LoVo (cell line): ENCODE measurements at regions not wholly inside any gene's neighbourhood (a gene's known extent, or its start where the extent isn't known, plus 50 kb on each side); places are given as distances from the start of the nearest gene placed in this dataset.
"Not testable (repeated sequence)": the region's sequence is repeated elsewhere in the genome, so short reads cannot be mapped to it uniquely, and the experiment has no call there.

ENCODE experiments used
- DNase-seq: peaks from one replicate; pipeline ENCODE4 v3.0.0-alpha.2; 2016; ENCODE audit warnings: low spot score

DNA sequence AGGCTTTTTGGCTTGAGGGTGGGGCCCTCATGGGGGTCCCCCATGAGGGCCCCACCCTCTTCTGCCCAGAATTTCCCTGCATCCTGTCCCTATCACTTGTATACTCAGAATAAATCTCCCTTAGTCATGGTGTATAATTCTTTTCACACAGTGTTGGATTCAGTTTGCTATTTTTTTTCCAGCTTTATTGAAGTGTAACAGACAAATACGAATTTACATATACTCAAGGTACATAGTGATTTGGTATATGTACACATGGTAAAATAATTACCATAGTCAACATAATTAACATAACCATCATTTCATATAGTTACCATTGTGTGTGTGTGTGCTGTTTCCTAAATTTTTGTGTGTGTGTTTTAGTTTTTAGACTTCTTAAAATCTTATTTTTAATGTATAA lies 289.4 kb downstream of the CNTNAP3B start:
- DNase-seq = not testable (repeated sequence)

DNA sequence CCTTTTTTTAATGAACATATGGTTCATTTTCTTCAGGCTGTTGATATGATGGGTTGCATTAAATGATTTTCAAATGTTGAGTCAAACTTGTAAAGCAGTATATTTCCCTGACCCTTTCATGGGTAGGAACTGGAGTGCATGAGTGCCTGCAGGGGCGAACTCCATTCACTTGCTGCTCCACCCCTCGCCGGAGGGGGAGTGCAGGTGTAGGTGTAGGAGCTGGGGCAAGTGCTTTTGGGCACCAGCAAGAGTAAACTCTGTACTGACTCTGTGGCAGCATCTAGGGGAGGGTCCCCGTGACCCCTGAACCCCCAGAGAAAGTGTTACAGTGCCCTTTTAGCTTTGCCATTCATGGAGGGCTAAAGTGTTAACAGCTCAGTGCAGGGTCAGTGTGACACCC lies 290.3 kb downstream of the CNTNAP3B start:
- DNase-seq = not testable (repeated sequence)

GRCh38 chr9:41838562-41838851 lies 290.7 kb downstream of the CNTNAP3B start:
- not testable (repeated sequence) for DNase-seq

DNA sequence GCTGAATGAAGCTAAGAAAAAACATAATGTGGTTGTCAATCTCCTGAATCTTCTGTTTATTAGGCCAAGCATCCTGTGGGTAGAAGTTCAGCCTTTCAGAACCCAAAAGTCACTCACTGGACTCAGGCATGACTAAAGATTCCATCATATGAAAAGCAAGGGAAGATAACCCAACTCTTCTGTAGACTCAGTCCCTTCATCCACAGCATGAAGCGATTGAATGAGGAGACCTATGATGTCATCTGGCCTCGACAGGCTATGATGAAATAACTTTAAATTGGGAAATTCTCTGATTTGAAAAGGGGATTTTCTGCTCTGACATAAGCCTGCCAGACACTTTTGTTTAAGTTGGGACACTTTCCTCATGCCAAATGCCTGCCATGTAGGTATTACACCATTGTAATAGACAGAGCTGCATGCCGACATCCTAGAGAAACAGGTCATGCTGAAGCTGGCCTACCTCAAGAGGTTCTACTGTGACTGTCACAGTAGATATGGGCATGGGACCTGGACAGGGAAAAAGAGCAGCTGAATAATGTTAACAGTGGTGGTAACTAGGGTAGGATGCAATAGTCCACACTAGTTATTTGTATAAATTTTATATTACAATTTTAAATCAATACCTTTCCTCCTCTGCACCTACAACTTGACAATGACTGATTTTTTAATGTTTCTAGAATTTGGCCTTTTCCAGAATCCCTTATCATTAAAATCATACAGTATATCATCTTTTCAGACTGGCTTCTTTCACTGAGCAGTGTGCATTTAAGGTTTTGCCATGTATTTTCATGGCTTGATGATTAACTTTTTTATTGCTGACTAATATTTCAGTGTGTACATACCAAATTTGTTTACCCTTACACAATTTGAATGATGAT lies 291.3 kb downstream of the CNTNAP3B start:
- DNase-seq = not testable (repeated sequence)

GRCh38 chr9:41833108-41833507 lies 296.1 kb downstream of the CNTNAP3B start:
- not testable (repeated sequence) for DNase-seq

DNA sequence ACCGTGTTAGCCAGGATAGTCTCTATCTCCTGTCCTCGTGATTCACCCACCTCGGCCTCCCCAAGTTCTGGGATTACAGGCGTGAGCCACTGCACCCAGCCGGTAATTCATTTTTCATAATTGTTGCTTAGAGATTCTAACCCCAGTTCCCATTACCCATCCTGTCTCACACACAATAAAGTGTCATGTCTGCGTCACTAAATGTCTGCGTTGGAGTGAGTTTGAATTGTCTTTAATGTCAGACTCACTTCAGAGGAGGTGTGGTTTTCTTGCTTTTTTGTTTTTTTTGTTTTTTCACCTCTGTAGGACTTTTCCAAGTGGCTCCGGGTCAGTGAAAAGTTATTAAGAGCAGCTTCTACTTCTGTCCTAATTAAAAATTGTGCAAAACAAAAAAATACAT lies 304.5 kb downstream of the CNTNAP3B start:
- not testable (repeated sequence) for DNase-seq

- not testable (repeated sequence) for DNase-seq
Measured at GRCh38 chr9:41802706-41803105, 326.5 kb downstream of the CNTNAP3B start.

GRCh38 chr9:41798684-41799083 lies 330.5 kb downstream of the CNTNAP3B start:
- DNase-seq = not testable (repeated sequence)

DNA sequence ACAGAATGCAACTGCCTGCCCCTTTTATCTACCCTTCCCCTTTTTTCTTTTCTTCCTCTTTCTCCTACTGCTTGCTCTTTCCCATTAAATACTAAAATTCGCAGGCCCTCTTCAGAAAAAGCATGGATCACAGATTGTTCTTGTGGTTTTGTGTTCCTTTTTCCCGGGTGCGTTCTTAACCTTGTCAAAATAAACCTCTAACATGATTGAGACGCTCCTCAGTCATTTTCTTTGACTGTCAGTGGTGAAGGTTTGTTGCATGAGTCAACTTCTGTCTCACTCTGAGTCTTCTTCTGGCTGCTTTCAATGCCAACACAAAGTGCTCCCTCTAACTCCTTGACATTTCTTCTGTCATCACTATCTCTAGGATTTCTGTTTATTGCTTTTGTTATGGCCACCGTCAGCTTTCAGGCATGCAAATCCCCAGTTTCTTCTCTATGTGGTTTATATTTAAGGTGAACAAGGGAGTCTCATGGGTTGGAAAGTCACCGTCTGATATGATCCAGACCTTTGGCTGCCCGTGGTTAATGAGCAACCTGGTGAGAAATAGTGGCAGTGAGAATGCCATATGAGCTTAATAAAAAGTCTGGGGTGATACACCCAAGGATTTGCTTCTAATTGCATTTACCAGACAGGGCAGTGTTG lies 338.4 kb downstream of the CNTNAP3B start:
- peak; percentile 32 for DNase-seq

DNA sequence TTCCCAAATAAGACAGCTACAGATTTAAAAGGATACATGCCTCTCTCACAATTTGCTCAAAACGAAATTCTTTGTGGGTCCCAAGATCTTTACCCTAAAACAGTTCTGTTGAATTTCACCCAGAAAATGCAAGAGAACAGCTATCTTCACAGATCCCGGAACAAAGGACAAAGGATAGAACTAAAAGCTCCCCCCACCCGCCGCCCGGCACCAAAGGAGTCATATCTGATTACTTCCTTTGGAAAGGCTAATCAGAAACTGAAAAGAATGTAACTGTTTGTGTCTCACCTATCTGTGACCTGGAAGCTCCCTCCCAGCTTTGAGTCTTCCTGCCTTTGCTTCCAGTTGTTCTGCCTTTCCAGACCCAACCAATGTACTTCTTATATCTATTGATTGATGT lies 339.2 kb downstream of the CNTNAP3B start:
- DNase-seq = not testable (repeated sequence)

DNA sequence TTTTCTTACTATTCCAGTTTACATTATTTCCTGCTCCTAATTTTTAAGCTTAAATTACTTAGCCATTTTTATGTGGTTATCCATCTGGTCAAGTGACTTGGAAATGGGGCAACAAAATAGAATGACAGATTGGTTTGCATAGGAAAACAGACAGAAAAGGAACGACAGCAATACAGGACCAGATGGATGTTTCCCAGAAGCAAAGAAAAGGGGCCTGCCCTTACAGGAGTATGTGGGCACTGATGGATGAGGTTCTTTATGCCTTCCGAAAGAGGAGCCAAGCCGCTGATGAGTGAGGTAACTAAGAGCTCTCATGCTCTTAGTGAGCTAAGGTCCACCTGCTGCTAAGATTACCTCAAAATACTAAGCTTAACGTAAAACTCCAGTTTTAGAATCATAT lies 339.8 kb downstream of the CNTNAP3B start:
- DNase-seq = not testable (repeated sequence)

DNA sequence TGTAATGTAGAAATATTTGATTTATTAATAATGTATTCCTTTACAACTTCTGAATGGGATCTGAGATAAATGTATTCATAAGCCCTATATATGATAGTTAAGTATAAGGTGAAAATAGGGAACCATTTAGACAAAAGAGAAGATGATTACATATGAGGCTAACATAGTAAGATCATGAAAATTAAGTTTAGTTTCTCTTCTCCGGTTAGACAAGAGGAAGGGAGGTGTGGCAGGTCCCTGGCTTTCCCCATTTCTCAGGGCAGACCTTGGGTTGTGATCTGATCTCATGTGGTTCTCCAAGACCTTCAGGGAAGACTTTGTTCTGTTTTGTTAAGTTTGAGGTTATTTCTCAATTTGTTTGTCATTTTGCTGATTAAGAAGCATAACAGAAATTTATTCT lies 341.3 kb downstream of the CNTNAP3B start:
- DNase-seq = not testable (repeated sequence)

- not testable (repeated sequence) for DNase-seq
Measured at GRCh38 chr9:41787270-41787669, 342.0 kb downstream of the CNTNAP3B start.

GRCh38 chr9:41784006-41784405 lies 345.2 kb downstream of the CNTNAP3B start:
- not testable (repeated sequence) for DNase-seq

GRCh38 chr9:41783070-41783810 lies 346.0 kb downstream of the CNTNAP3B start:
- DNase-seq = not testable (repeated sequence)

GRCh38 chr9:41781899-41782298 lies 347.3 kb downstream of the CNTNAP3B start:
- DNase-seq = not testable (repeated sequence)

DNA sequence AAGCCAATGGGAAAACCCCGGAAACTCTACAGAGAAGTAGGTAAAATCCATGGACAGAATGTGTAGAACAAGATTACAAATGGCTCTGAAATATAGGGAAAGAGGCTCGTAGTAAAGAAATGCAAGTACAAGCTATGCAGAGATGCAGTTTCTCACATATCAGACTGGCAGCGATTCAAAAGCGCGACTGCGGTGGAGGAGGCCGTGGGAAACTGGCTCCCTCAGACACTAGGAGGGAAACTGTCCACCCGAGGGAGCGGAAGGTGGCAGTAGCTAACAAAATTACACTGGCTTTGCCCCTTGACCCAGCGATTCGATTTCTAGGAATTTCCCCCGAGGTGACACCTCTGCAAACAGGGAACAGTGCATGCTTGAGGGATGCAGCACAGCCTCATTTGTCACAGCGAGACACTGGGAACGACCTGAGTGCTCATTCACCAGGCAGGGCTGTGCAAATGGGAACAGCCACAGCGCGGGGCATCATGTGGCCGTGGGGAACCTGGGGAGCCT lies 349.3 kb downstream of the CNTNAP3B start:
- not testable (repeated sequence) for DNase-seq

DNA sequence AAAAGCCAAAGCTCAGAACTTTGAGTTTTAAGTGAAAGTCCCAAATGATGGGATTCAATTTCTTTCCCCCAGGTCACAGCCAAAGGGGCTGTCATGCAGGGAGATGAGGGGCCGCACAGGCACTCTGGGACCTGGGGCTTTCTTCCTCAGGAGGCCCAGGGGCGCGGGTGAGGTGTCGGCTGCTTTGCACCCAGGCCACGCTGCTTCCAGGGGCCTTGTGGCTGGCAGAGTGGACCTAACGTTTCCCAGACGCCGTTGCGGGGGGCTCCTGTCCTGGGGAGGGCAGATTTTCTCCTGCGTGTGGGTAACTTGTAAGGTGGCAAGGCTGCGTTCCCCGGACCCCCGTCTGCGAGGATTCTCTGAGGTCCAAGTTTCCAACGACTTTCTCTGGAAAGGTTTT lies 350.0 kb downstream of the CNTNAP3B start:
- not testable (repeated sequence) for DNase-seq

GRCh38 chr9:41778535-41779071 lies 350.6 kb downstream of the CNTNAP3B start:
- not testable (repeated sequence) for DNase-seq

DNA sequence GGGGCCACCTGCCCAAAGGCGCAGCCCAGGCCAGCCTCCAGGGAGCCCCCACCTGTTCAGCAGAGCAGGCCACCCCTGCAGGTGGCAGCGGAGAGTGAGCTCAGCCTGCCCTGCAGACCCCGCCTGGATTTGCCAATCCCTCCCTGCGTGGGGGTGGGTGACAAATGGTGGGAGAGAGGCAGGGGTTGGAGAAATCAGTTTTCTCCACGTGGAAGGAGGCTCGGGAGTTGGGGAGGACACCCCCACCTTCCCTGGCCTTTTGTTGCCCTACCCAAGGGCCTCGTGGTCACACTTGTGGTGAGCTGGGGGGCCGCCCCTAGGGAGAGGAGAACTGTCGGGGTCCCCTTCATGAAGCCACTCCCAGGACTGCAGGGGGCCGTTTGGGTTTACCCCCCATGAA lies 351.7 kb downstream of the CNTNAP3B start:
- not testable (repeated sequence) for DNase-seq

GRCh38 chr9:41772541-41772940 lies 356.7 kb downstream of the CNTNAP3B start:
- not testable (repeated sequence) for DNase-seq

- not testable (repeated sequence) for DNase-seq
Measured at GRCh38 chr9:41771693-41772092, 357.5 kb downstream of the CNTNAP3B start.
